ENCODE measurements at regions not wholly inside any gene's neighbourhood (a gene's known extent, or its start where the extent isn't known, plus 50 kb on each side); places are given as distances from the start of the nearest gene placed in this dataset.
"Not testable (repeated sequence)": the region's sequence is repeated elsewhere in the genome, so short reads cannot be mapped to it uniquely, and the experiment has no call there.

DNA sequence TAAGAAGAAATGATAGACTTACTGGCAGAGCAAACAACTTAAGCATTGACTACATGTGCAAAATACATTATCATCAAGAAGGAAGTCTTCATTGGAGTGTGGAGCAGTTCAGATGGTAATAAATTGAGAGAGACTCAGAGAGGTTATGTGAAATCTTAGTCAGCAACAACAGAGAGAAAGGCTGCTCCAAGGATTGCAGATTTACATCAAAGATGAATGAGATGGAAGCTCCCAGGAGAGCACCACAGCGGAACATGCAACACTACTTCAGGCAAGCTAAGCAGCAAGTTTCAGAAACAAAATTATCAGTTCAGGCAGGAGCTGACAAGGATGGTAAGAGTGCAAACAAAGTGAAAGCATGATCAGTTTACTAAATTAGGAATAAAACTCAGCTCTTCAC lies 882.3 kb downstream of the LRFN5 start:
- Mint-ChIP-seq H3K36me3 (ENCODE audit: low read depth) (no peaks in the 10 kb centered on the region), H3K4me3 (no peak overlapping the region), H3K9me3 (no peaks in the 10 kb centered on the region), H3K27ac (no peak overlapping the region), H3K4me1 (no peaks in the 10 kb centered on the region), H3K27me3 (no peaks in the 10 kb centered on the region)
- intact Hi-C loops (cut with micrococcal nuclease) = no loop called here
- DNase-seq = no peak

GRCh38 chr14:42482345-42482971 lies 875.8 kb downstream of the LRFN5 start:
- H3K27me3 Mint-ChIP-seq; intact Hi-C loops (cut with micrococcal nuclease); DNase-seq; H3K4me3 Mint-ChIP-seq; H3K9me3 Mint-ChIP-seq; H3K4me1 Mint-ChIP-seq; H3K36me3 Mint-ChIP-seq (ENCODE audit: low read depth); H3K27ac Mint-ChIP-seq: not testable (repeated sequence)

GRCh38 chr14:42481714-42482113 lies 875.0 kb downstream of the LRFN5 start:
- H3K27ac Mint-ChIP-seq; H3K27me3 Mint-ChIP-seq; H3K9me3 Mint-ChIP-seq; intact Hi-C loops (cut with micrococcal nuclease); H3K36me3 Mint-ChIP-seq (ENCODE audit: low read depth); H3K4me1 Mint-ChIP-seq; H3K4me3 Mint-ChIP-seq; DNase-seq: not testable (repeated sequence)

DNA sequence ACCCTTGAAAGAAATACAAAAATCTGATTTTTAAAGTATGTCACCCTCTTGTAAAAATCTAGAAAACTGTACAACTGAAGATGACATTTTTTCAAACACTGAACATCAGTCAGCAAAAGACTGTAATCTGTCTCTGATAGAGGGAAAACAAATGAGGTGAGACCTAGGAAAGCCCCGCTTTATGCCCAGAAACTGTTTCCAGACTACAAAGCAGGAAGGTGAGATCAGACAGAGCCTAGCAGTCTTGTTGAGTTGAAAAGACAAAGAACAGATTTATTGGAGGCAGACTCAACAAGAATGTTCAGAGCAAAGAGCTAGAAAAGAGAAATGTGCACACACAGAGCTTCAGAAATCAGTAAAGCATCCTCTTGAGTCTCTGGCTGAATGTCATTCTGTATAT lies 873.6 kb downstream of the LRFN5 start:
- no peaks in the 10 kb centered on the region for H3K4me1 Mint-ChIP-seq
- H3K4me3 Mint-ChIP-seq = no peak overlapping the region
- no peak for DNase-seq
- H3K36me3 Mint-ChIP-seq (ENCODE audit: low read depth) = no peaks in the 10 kb centered on the region
- intact Hi-C loops (cut with micrococcal nuclease) = no loop called here
- H3K9me3 Mint-ChIP-seq = peaks cover 7% of the 10 kb centered on the region
- no peaks in the 10 kb centered on the region for H3K27me3 Mint-ChIP-seq
- no peak overlapping the region for H3K27ac Mint-ChIP-seq

DNA sequence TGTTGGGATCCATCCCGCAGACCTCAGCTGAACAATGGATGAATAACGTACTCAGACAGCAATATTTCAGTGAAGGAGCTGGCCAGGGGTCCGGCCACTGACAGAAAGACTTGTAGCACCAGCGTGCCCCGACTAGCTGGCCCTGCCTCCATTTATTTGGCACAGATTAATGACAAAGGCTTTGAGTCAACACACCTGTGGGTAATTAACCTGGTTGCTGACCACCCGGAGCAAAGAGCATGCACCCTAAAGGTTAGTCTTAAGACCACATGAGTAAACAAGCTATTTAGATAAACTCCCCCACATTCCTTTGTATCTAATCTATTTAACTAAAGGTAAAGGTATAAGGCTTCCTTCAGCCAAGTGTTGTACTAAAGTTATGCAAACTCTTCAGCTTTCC lies 868.6 kb downstream of the LRFN5 start:
- Mint-ChIP-seq H3K4me1 (no peaks in the 10 kb centered on the region), H3K9me3 (peaks cover 4% of the 10 kb centered on the region), H3K4me3 (no peak overlapping the region), H3K27me3 (no peaks in the 10 kb centered on the region), H3K27ac (no peak overlapping the region), H3K36me3 (ENCODE audit: low read depth) (no peaks in the 10 kb centered on the region)
- intact Hi-C loops (cut with micrococcal nuclease) = no loop called here
- DNase-seq = no peak

DNA sequence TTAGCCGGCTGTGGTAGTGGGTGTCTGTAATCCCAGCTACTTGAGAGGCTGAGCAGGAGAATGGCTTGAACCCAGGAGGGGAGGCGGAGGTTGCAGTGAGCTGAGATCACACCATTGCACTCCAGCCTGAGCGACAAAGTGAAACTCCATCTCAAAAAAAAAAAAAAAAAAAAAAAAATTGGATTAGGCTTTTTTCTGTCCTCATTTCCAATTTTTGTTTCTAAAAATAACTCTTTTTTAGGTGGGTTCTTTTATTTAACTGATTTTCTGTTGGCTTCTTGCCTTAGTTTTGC lies 863.7 kb downstream of the LRFN5 start:
- Mint-ChIP-seq H3K4me3 (no peak overlapping the region), H3K9me3 (peaks cover 7% of the 10 kb centered on the region), H3K4me1 (no peaks in the 10 kb centered on the region), H3K36me3 (ENCODE audit: low read depth) (no peaks in the 10 kb centered on the region), H3K27ac (no peak overlapping the region), H3K27me3 (no peaks in the 10 kb centered on the region)
- intact Hi-C loops (cut with micrococcal nuclease) = no loop called here
- DNase-seq = no peak

GRCh38 chr14:42469637-42470426 lies 863.2 kb downstream of the LRFN5 start:
- H3K27me3 Mint-ChIP-seq = no peaks in the 10 kb centered on the region
- no peak for DNase-seq
- no peak overlapping the region for H3K27ac Mint-ChIP-seq
- no peak overlapping the region for H3K4me3 Mint-ChIP-seq
- no peaks in the 10 kb centered on the region for H3K36me3 Mint-ChIP-seq (ENCODE audit: low read depth)
- H3K9me3 Mint-ChIP-seq = peaks cover 7% of the 10 kb centered on the region
- intact Hi-C loops (cut with micrococcal nuclease) = no loop called here
- no peaks in the 10 kb centered on the region for H3K4me1 Mint-ChIP-seq

- Mint-ChIP-seq H3K9me3 (no peaks in the 10 kb centered on the region), H3K27ac (no peak overlapping the region), H3K4me1 (no peaks in the 10 kb centered on the region), H3K36me3 (ENCODE audit: low read depth) (no peaks in the 10 kb centered on the region), H3K4me3 (no peak overlapping the region), H3K27me3 (no peaks in the 10 kb centered on the region)
- DNase-seq = no peak
- intact Hi-C loops (cut with micrococcal nuclease) = no loop called here
Measured at GRCh38 chr14:42460673-42461072, 854.0 kb downstream of the LRFN5 start.

GRCh38 chr14:42459171-42459685 lies 852.6 kb downstream of the LRFN5 start:
- Mint-ChIP-seq H3K4me3 (no peak overlapping the region), H3K9me3 (no peaks in the 10 kb centered on the region), H3K4me1 (no peaks in the 10 kb centered on the region), H3K27me3 (no peaks in the 10 kb centered on the region), H3K36me3 (ENCODE audit: low read depth) (no peaks in the 10 kb centered on the region), H3K27ac (no peak overlapping the region)
- no peak for DNase-seq
- intact Hi-C loops (cut with micrococcal nuclease) = no loop called here

DNA sequence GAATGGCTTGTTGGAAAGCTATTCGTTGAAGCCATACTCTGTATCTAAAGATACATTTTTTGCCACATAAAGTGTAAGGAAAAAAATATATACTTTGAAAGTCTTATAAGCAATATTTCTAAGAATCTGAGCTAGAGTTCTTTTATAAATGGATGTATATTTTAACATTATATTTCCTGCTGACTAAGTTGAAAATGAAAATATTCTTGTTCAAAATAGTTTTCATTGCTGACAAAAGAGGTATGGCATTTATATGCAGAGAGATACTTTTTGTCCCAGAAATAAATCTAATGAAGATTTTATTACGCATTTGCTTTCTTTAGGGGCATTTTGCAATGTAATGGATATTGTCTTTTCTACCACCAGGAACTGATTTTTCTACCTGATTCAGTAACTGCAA lies 834.9 kb downstream of the LRFN5 start:
- H3K36me3 Mint-ChIP-seq (ENCODE audit: low read depth) = no peaks in the 10 kb centered on the region
- intact Hi-C loops (cut with micrococcal nuclease) = no loop called here
- no peak overlapping the region for H3K4me3 Mint-ChIP-seq
- H3K27ac Mint-ChIP-seq = no peak overlapping the region
- no peaks in the 10 kb centered on the region for H3K27me3 Mint-ChIP-seq
- no peaks in the 10 kb centered on the region for H3K4me1 Mint-ChIP-seq
- H3K9me3 Mint-ChIP-seq = peaks cover 3% of the 10 kb centered on the region
- no peak for DNase-seq

DNA sequence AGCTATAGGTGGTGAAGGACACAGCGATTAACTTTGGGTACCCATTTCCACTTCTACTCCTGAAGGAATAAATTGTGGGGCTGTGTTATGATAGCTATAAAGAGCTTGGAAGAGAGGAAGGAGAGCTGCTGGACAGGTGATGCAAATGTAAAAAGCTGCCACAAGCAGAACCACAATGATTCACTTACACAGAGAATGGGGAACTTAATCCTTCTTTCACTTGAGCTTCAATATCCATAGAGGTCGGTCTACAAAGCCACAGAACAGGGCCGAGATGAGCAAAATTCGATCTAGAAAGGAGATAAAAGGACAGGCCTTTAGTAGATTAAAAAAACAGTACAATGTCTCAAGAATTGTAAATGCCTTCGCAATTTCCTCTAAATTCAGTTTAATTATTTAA lies 831.1 kb downstream of the LRFN5 start:
- intact Hi-C loops (cut with micrococcal nuclease) = no loop called here
- H3K9me3 Mint-ChIP-seq = peaks cover 7% of the 10 kb centered on the region
- H3K4me1 Mint-ChIP-seq = no peaks in the 10 kb centered on the region
- DNase-seq = no peak
- no peaks in the 10 kb centered on the region for H3K36me3 Mint-ChIP-seq (ENCODE audit: low read depth)
- H3K27me3 Mint-ChIP-seq = no peaks in the 10 kb centered on the region
- H3K4me3 Mint-ChIP-seq = no peak overlapping the region
- H3K27ac Mint-ChIP-seq = no peak overlapping the region

DNA sequence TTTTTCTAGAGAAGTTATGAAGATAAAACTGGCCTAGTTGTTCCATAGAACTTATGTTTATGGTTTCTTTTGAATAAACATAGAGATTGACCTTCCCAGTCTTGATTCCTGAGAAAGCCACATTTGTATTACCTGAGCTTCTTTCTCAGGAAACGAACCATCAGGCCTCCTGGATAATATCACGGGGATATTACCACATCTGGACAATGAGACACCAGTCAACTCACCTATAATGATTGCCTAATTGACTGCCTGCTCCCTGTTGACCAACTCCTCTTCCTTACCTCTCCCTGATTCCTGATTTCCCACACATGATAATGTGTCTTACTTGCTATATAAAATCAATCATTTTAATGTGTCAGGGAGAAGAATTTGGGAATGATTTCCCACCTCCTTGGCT lies 822.7 kb downstream of the LRFN5 start:
- Mint-ChIP-seq H3K27me3 (no peaks in the 10 kb centered on the region), H3K4me3 (no peak overlapping the region), H3K36me3 (ENCODE audit: low read depth) (no peaks in the 10 kb centered on the region), H3K9me3 (peaks cover 7% of the 10 kb centered on the region), H3K27ac (no peak overlapping the region), H3K4me1 (no peaks in the 10 kb centered on the region)
- intact Hi-C loops (cut with micrococcal nuclease) = no loop called here
- DNase-seq = no peak

- intact Hi-C loops (cut with micrococcal nuclease) = no loop called here
- no peaks in the 10 kb centered on the region for H3K36me3 Mint-ChIP-seq (ENCODE audit: low read depth)
- no peak for DNase-seq
- peaks cover 7% of the 10 kb centered on the region for H3K9me3 Mint-ChIP-seq
- H3K27me3 Mint-ChIP-seq = no peaks in the 10 kb centered on the region
- no peak overlapping the region for H3K4me3 Mint-ChIP-seq
- H3K4me1 Mint-ChIP-seq = no peaks in the 10 kb centered on the region
- no peak overlapping the region for H3K27ac Mint-ChIP-seq
Measured at GRCh38 chr14:42428996-42429395, 822.3 kb downstream of the LRFN5 start.

GRCh38 chr14:42424501-42424900 lies 817.8 kb downstream of the LRFN5 start:
- Mint-ChIP-seq H3K27me3 (no peaks in the 10 kb centered on the region), H3K36me3 (ENCODE audit: low read depth) (no peaks in the 10 kb centered on the region), H3K4me3 (no peak overlapping the region), H3K9me3 (no peaks in the 10 kb centered on the region), H3K27ac (no peak overlapping the region), H3K4me1 (no peaks in the 10 kb centered on the region)
- intact Hi-C loops (cut with micrococcal nuclease) = no loop called here
- no peak for DNase-seq
